OCI-LY3 (cell line): ENCODE measurements at regions not wholly inside any gene's neighbourhood (a gene's known extent, or its start where the extent isn't known, plus 50 kb on each side); places are given as distances from the start of the nearest gene placed in this dataset.

Experiments
- CTCF ChIP-seq: fragments of 200-600, 300-600 bp; sonication (generic); IDR thresholded peaks from 2 replicates; pipeline ENCODE4 v1.5.1; 2014; ENCODE audit warnings: antibody characterized with exemption, low read length, low read depth
- EZH2phosphoT487 ChIP-seq: fragments of 200-600 bp; shearing (Covaris generic); IDR thresholded peaks from 2 replicates; pipeline ENCODE4 v1.6.1; 2018; ENCODE audit warnings: antibody characterized with exemption, mixed run types, low read depth

GRCh38 chr2:224121406-224122067 lies 82.5 kb upstream of the SERPINE2 start:
- TF ChIP-seq CTCF, result no peak
- TF ChIP-seq EZH2phosphoT487, result no peak
